ENCODE measurements at regions not wholly inside any gene's neighbourhood (a gene's known extent, or its start where the extent isn't known, plus 50 kb on each side); places are given as distances from the start of the nearest gene placed in this dataset.

GRCh38 chr3:74532446-74532845 lies 82.0 kb downstream of the CNTN3 start (continued):
- TF ChIP-seq, protein P1, sequence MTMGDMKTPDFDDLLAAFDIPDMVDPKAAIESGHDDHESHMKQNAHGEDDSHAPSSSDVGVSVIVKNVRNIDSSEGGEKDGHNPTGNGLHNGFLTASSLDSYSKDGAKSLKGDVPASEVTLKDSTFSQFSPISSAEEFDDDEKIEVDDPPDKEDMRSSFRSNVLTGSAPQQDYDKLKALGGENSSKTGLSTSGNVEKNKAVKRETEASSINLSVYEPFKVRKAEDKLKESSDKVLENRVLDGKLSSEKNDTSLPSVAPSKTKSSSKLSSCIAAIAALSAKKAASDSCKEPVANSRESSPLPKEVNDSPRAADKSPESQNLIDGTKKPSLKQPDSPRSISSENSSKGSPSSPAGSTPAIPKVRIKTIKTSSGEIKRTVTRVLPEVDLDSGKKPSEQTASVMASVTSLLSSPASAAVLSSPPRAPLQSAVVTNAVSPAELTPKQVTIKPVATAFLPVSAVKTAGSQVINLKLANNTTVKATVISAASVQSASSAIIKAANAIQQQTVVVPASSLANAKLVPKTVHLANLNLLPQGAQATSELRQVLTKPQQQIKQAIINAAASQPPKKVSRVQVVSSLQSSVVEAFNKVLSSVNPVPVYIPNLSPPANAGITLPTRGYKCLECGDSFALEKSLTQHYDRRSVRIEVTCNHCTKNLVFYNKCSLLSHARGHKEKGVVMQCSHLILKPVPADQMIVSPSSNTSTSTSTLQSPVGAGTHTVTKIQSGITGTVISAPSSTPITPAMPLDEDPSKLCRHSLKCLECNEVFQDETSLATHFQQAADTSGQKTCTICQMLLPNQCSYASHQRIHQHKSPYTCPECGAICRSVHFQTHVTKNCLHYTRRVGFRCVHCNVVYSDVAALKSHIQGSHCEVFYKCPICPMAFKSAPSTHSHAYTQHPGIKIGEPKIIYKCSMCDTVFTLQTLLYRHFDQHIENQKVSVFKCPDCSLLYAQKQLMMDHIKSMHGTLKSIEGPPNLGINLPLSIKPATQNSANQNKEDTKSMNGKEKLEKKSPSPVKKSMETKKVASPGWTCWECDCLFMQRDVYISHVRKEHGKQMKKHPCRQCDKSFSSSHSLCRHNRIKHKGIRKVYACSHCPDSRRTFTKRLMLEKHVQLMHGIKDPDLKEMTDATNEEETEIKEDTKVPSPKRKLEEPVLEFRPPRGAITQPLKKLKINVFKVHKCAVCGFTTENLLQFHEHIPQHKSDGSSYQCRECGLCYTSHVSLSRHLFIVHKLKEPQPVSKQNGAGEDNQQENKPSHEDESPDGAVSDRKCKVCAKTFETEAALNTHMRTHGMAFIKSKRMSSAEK (CRISPR knock-in tag; IDR thresholded peaks at IDR 0.05; ENCODE audit: borderline replicate concordance), result no peak
- TF ChIP-seq NFYB (CRISPR knock-in tag; conservative IDR thresholded peaks at IDR 0.05; ENCODE audit: low read depth), result no peak
- no peak for TF ChIP-seq FOXP1 (CRISPR knock-in tag; IDR thresholded peaks at IDR 0.05; ENCODE audit: borderline replicate concordance)
- no peak for TF ChIP-seq USF2 (CRISPR knock-in tag; IDR thresholded peaks at IDR 0.05)

- H3K27me3 Mint-ChIP-seq (ENCODE audit: low read depth), result peaks cover 47% of the 10 kb centered on the region
- DNase-seq (ENCODE audit: low spot score) (no peak), ATAC-seq (no peak)
- no peaks in the 10 kb centered on the region for H3K4me1 Mint-ChIP-seq
- no peak for TF ChIP-seq ERG (CRISPR knock-in tag; IDR thresholded peaks at IDR 0.05)
- no peak for TF ChIP-seq TP53 (CRISPR knock-in tag; IDR thresholded peaks at IDR 0.05)
- TF ChIP-seq ATF1 (CRISPR knock-in tag; IDR thresholded peaks at IDR 0.05), result no peak
- no peak for TF ChIP-seq SMAD3 (CRISPR knock-in tag; IDR thresholded peaks at IDR 0.05; ENCODE audit: borderline replicate concordance)
- no peak for TF ChIP-seq ATF3 (CRISPR knock-in tag; conservative IDR thresholded peaks at IDR 0.05)
- no peak for TF ChIP-seq SOX15 (CRISPR knock-in tag; IDR thresholded peaks at IDR 0.05)
- TF ChIP-seq TCF7 (CRISPR knock-in tag; IDR thresholded peaks at IDR 0.05; ENCODE audit: low read depth), result no peak
- no peak for TF ChIP-seq AR (CRISPR knock-in tag; IDR thresholded peaks at IDR 0.05)
- TF ChIP-seq NFYB (CRISPR knock-in tag; conservative IDR thresholded peaks at IDR 0.05; ENCODE audit: low read depth), result no peak
- H3K4me3 Mint-ChIP-seq, result no peak overlapping the region
- no peak overlapping the region for H3K27ac Mint-ChIP-seq
- H3K9me3 Mint-ChIP-seq, result no peaks in the 10 kb centered on the region
- CTCF ChIA-PET, result no interaction called here
- H3K36me3 Mint-ChIP-seq, result no peaks in the 10 kb centered on the region
- POLR2A ChIA-PET, result no interaction called here
These were observed 83.0 kb downstream of the CNTN3 start for GRCh38 chr3:74531491-74531890.

- ATAC-seq, result no peak
- Mint-ChIP-seq H3K4me1 (no peaks in the 10 kb centered on the region), H3K27me3 (ENCODE audit: low read depth) (peaks cover 33% of the 10 kb centered on the region), H3K9me3 (no peaks in the 10 kb centered on the region), H3K4me3 (no peak overlapping the region), H3K36me3 (no peaks in the 10 kb centered on the region), H3K27ac (no peak overlapping the region)
- POLR2A ChIA-PET, result no interaction called here
- CTCF ChIA-PET, result no interaction called here
- DNase-seq (ENCODE audit: low spot score), result no peak
- no peak for TF ChIP-seq ATF2 (CRISPR knock-in tag; IDR thresholded peaks at IDR 0.05; ENCODE audit: borderline replicate concordance, low read depth)
- no peak for TF ChIP-seq ZNF263 (CRISPR knock-in tag; IDR thresholded peaks at IDR 0.05; ENCODE audit: low read depth)
- no peak for TF ChIP-seq TEAD1 (CRISPR knock-in tag; IDR thresholded peaks at IDR 0.05)
- TF ChIP-seq RORB (CRISPR knock-in tag; IDR thresholded peaks at IDR 0.05), result no peak
- TF ChIP-seq GABPB1 (CRISPR knock-in tag; IDR thresholded peaks at IDR 0.05), result no peak
- TF ChIP-seq, protein P2, sequence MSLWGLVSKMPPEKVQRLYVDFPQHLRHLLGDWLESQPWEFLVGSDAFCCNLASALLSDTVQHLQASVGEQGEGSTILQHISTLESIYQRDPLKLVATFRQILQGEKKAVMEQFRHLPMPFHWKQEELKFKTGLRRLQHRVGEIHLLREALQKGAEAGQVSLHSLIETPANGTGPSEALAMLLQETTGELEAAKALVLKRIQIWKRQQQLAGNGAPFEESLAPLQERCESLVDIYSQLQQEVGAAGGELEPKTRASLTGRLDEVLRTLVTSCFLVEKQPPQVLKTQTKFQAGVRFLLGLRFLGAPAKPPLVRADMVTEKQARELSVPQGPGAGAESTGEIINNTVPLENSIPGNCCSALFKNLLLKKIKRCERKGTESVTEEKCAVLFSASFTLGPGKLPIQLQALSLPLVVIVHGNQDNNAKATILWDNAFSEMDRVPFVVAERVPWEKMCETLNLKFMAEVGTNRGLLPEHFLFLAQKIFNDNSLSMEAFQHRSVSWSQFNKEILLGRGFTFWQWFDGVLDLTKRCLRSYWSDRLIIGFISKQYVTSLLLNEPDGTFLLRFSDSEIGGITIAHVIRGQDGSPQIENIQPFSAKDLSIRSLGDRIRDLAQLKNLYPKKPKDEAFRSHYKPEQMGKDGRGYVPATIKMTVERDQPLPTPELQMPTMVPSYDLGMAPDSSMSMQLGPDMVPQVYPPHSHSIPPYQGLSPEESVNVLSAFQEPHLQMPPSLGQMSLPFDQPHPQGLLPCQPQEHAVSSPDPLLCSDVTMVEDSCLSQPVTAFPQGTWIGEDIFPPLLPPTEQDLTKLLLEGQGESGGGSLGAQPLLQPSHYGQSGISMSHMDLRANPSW (CRISPR knock-in tag; conservative IDR thresholded peaks at IDR 0.05; ENCODE audit: low read depth), result no peak
- TF ChIP-seq ZNF671 (CRISPR knock-in tag; IDR thresholded peaks at IDR 0.05), result no peak
- no peak for TF ChIP-seq IRF1 (CRISPR knock-in tag; IDR thresholded peaks at IDR 0.05)
These were observed 85.3 kb downstream of the CNTN3 start for GRCh38 chr3:74529145-74529544.
